ENCODE measurements at regions not wholly inside any gene's neighbourhood (a gene's known extent, or its start where the extent isn't known, plus 50 kb on each side); places are given as distances from the start of the nearest gene placed in this dataset.

- ATAC-seq (no peak), DNase-seq (peak; percentile 6)
- Mint-ChIP-seq H3K36me3 (ENCODE audit: low read depth) (no peaks in the 10 kb centered on the region), H3K27ac (no peak overlapping the region), H3K9me3 (peaks cover 2% of the 10 kb centered on the region), H3K27me3 (peaks cover 1% of the 10 kb centered on the region), H3K4me1 (ENCODE audit: low read depth) (peaks cover 3% of the 10 kb centered on the region), H3K4me3 (no peak overlapping the region)
- intact Hi-C loops (cut with micrococcal nuclease), result loop anchor here (10.0 kb wide), 2 partner anchors 507 to 1087 kb away; no protein-coding TSS in a partner anchor
- ChIA-PET POLR2A (no interaction called here), CTCF (interaction anchor here (3.1 kb wide), 1 partner anchor 8 kb away, joined by 12 read pairs; no protein-coding TSS in a partner anchor)
- TF ChIP-seq CTCF (IDR thresholded peaks at IDR 0.05), result no peak
Measured at GRCh38 chr3:70557976-70558375, 245.5 kb upstream of the MDFIC2 start.

GRCh38 chr3:70556056-70556455, 243.6 kb upstream of the MDFIC2 start:
- Mint-ChIP-seq H3K27ac (no peak overlapping the region), H3K9me3 (peaks cover 7% of the 10 kb centered on the region), H3K36me3 (ENCODE audit: low read depth) (no peaks in the 10 kb centered on the region), H3K4me3 (no peak overlapping the region), H3K27me3 (peaks cover 1% of the 10 kb centered on the region), H3K4me1 (ENCODE audit: low read depth) (peaks cover 3% of the 10 kb centered on the region)
- intact Hi-C loops (cut with micrococcal nuclease), result loop anchor here (10.0 kb wide), 2 partner anchors 509 to 1089 kb away; no protein-coding TSS in a partner anchor
- TF ChIP-seq CTCF (IDR thresholded peaks at IDR 0.05), result no peak
- no peak for DNase-seq
- POLR2A ChIA-PET, result no interaction called here
- CTCF ChIA-PET, result no interaction called here
- ATAC-seq, result no peak

GRCh38 chr3:70554170-70554569, 241.7 kb upstream of the MDFIC2 start:
- ChIA-PET CTCF (interaction anchor here (1.1 to 1.5 kb wide), 2 partner anchors 14 to 957 kb away, joined by 3 read pairs; no protein-coding TSS in a partner anchor), POLR2A (no interaction called here)
- Mint-ChIP-seq H3K9me3 (peaks cover 7% of the 10 kb centered on the region), H3K36me3 (ENCODE audit: low read depth) (no peaks in the 10 kb centered on the region), H3K27ac (no peak overlapping the region), H3K27me3 (peaks cover 1% of the 10 kb centered on the region), H3K4me3 (no peak overlapping the region), H3K4me1 (ENCODE audit: low read depth) (peaks cover 3% of the 10 kb centered on the region)
- no peak for TF ChIP-seq CTCF (IDR thresholded peaks at IDR 0.05)
- DNase-seq (no peak), ATAC-seq (no peak)
- intact Hi-C loops (cut with micrococcal nuclease), result loop anchor here (10.0 kb wide), 2 partner anchors 511 to 1091 kb away; no protein-coding TSS in a partner anchor

- intact Hi-C loops (cut with micrococcal nuclease), result loop anchor here (10.0 kb wide), 2 partner anchors 514 to 1094 kb away; no protein-coding TSS in a partner anchor
- peaks cover 1% of the 10 kb centered on the region for H3K27me3 Mint-ChIP-seq
- CTCF ChIA-PET, result interaction anchor here (0.6 to 2.6 kb wide), 34 partner anchors 9 to 1133 kb away, joined by 3 to 21 read pairs (median 4); no protein-coding TSS in a partner anchor
- POLR2A ChIA-PET, result interaction anchor here (0.7 kb wide), 1 partner anchor 397 kb away, joined by 3 read pairs; no protein-coding TSS in a partner anchor
- TF ChIP-seq CTCF (IDR thresholded peaks at IDR 0.05), result peak; percentile 72
- H3K27ac Mint-ChIP-seq, result no peak overlapping the region
- ATAC-seq (peak; percentile 86), DNase-seq (peak; percentile 85)
- no peaks in the 10 kb centered on the region for H3K36me3 Mint-ChIP-seq (ENCODE audit: low read depth)
- no peak overlapping the region for H3K4me3 Mint-ChIP-seq
- H3K4me1 Mint-ChIP-seq (ENCODE audit: low read depth), result no peaks in the 10 kb centered on the region
- H3K9me3 Mint-ChIP-seq, result peaks cover 7% of the 10 kb centered on the region
Measured at GRCh38 chr3:70550723-70551319, 238.4 kb upstream of the MDFIC2 start.

GRCh38 chr3:70546679-70547078, 234.2 kb upstream of the MDFIC2 start:
- DNase-seq, result no peak
- intact Hi-C loops (cut with micrococcal nuclease), result no loop called here
- no peak for TF ChIP-seq CTCF (IDR thresholded peaks at IDR 0.05)
- Mint-ChIP-seq H3K9me3 (peaks cover 1% of the 10 kb centered on the region), H3K27me3 (no peaks in the 10 kb centered on the region), H3K27ac (no peak overlapping the region), H3K4me3 (no peak overlapping the region), H3K36me3 (ENCODE audit: low read depth) (no peaks in the 10 kb centered on the region), H3K4me1 (ENCODE audit: low read depth) (no peaks in the 10 kb centered on the region)
- ChIA-PET POLR2A (no interaction called here), CTCF (no interaction called here)
- ATAC-seq, result no peak

Measured in activated CD8-positive, alpha-beta T cell treated with anti-CD3 and anti-CD28 coated beads for 36 hours (primary cell).